Esophagus muscularis mucosa (tissue), 4 donors: ENCODE measurements at regions not wholly inside any gene's neighbourhood (a gene's known extent, or its start where the extent isn't known, plus 50 kb on each side); places are given as distances from the start of the nearest gene placed in this dataset.

ENCODE experiments used
- DNase-seq: peaks from one replicate; pipeline ENCODE4 v3.0.0-alpha.2; 2017; ENCODE audit errors: extremely low spot score
- H3K27ac ChIP-seq, 4 donors: fragments of 200-600 bp; sonication (generic); replicated peaks in 1 of 4; 1 replicate in 3 of 4; 2 replicates in 1 of 4; pipeline ENCODE4 v1.5.1; 2016 to 2019; ENCODE audit warnings: mild to moderate bottlenecking in 1 of 4
- H3K27me3 ChIP-seq, 4 donors: fragments of 200-600 bp; sonication (generic); one replicate each; pipeline versions ENCODE4 v1.5.1 to v1.6.0; 2016 to 2019
- H3K36me3 ChIP-seq, 4 donors: fragments of 200-600 bp; sonication (generic); one replicate each; pipeline ENCODE4 v1.5.1; 2016 to 2019
- H3K4me1 ChIP-seq, 4 donors: fragments of 200-600 bp; sonication (generic); one replicate each; pipeline ENCODE4 v1.5.1; 2016 to 2019
- H3K4me3 ChIP-seq, 4 donors: fragments of 200-600 bp; sonication (generic); 1 replicate in 2 of 4; 2 replicates in 2 of 4; pipeline ENCODE4 v1.5.1; 2016 to 2019; ENCODE audit warnings: mild to moderate bottlenecking in 4 of 4, moderate library complexity in 1 of 4
- H3K9me3 ChIP-seq, 4 donors: fragments of 200-600 bp; sonication (generic); 1 replicate in 3 of 4; 2 replicates in 1 of 4; pipeline ENCODE4 v1.5.1; 2016 to 2019
- EP300 ChIP-seq: sonication (generic); formaldehyde crosslinking; IDR thresholded peaks from one replicate; pipeline ENCODE4 v1.6.1; 2017; ENCODE audit warnings: antibody characterized with exemption
- POLR2A ChIP-seq: fragments of 450-650 bp; IDR thresholded peaks from one replicate; pipeline ENCODE4 v1.6.1; 2017; ENCODE audit warnings: antibody characterized with exemption, moderate library complexity, mild to moderate bottlenecking, low read depth
- POLR2AphosphoS5 ChIP-seq, 2 donors: sonication (generic); formaldehyde crosslinking; IDR thresholded peaks; one replicate each; pipeline ENCODE4 v1.6.1; 2017; ENCODE audit warnings: antibody characterized with exemption in 2 of 2
- WGBS: methylation state at CpG from one replicate; pipeline ENCODE4 v1.1.5; 2018; 5-methylcytosine and 5-hydroxymethylcytosine counted together
- intact Hi-C: fragments of 100-400 bp; cut with DNase I; formaldehyde crosslinking; loops from one replicate; pipeline ENCODE4 v1.15.1; 2023
- TF ChIP-seq, protein P1 (sequence below), 3 experiments: fragments of 200-600 bp in 2 of 3; fragments of 450-650 bp in 1 of 3; sonication (generic) in 2 of 3; IDR thresholded peaks; one replicate each; pipeline ENCODE4 v1.5.1; 2017 to 2019; ENCODE audit warnings: antibody characterized with exemption in 3 of 3, mild to moderate bottlenecking in 2 of 3, moderate library complexity in 1 of 3

DNA sequence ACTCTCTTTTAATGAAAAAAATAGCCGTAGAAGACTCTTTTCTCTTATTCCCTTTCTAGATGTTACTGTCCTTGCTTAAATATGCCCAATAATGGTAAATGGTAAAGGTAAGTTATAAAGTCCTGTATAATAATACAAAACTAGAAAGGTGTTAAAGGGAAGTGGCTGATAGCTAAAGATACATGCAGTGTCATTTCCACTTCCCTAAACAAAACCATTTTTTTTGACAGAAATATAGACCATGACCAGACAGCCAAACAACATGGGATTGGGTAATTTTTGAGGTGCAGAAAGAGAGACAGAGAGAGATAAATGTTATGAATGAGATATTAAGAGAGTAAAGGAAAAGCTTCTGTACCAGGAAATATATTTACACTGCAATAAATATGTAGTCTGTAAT is 731.7 kb upstream of the REG3G start:
- DNase-seq = no peak
- no peak overlapping the region for H3K4me3 ChIP-seq
- H3K27me3 ChIP-seq = no peaks in the 10 kb centered on the region
- H3K27ac ChIP-seq = no peak overlapping the region
- H3K36me3 ChIP-seq = no peaks in the 10 kb centered on the region
- intact Hi-C loops = no loop called here
- TF ChIP-seq EP300 (no peak), POLR2A (no peak), POLR2AphosphoS5 (IDR thresholded peaks at IDR 0.05) (no peak)
- TF ChIP-seq, protein P1, sequence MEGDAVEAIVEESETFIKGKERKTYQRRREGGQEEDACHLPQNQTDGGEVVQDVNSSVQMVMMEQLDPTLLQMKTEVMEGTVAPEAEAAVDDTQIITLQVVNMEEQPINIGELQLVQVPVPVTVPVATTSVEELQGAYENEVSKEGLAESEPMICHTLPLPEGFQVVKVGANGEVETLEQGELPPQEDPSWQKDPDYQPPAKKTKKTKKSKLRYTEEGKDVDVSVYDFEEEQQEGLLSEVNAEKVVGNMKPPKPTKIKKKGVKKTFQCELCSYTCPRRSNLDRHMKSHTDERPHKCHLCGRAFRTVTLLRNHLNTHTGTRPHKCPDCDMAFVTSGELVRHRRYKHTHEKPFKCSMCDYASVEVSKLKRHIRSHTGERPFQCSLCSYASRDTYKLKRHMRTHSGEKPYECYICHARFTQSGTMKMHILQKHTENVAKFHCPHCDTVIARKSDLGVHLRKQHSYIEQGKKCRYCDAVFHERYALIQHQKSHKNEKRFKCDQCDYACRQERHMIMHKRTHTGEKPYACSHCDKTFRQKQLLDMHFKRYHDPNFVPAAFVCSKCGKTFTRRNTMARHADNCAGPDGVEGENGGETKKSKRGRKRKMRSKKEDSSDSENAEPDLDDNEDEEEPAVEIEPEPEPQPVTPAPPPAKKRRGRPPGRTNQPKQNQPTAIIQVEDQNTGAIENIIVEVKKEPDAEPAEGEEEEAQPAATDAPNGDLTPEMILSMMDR (IDR thresholded peaks at IDR 0.05) = no peak
- H3K9me3 ChIP-seq = no peaks in the 10 kb centered on the region
- no peaks in the 10 kb centered on the region for H3K4me1 ChIP-seq
- WGBS = 85% methylated on average over 1 of the region's 1 CpG

DNA sequence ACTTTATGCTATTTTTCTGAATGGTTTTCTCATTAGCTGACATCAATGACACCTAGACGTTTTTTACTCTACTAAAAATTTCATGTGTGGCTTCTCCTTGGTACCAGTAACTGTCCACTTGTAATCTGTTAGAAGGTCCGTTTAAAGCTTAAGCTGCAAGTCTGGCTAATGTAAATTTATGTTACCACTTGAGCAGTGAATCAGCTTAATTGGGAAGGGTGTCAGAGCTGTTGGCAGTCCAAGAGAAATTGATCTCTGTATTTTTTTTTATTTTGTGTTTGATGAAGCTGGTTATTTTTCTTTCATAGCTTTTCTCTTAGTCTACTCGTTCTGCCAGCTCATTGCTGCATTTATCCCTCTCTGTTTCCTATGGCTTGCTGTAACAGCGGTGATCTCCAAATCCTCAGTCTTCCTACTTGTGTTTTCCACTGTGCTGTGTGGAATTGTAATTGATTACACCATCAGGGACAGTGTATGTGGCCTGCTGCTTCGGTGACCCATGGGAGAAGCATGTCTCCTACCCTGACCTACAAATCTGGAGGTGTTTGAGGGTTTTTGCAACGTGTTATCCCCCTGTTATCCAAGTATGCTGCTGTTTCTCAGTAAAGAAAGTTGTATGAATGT is 724.2 kb upstream of the REG3G start:
- 44% methylated on average over 6 of the region's 6 CpGs for WGBS
- DNase-seq = no peak
- H3K36me3 ChIP-seq = no peaks in the 10 kb centered on the region
- H3K27ac ChIP-seq = no peak overlapping the region
- H3K4me1 ChIP-seq = no peaks in the 10 kb centered on the region
- H3K9me3 ChIP-seq = no peaks in the 10 kb centered on the region
- no peak for TF ChIP-seq POLR2A
- TF ChIP-seq, protein P1 (IDR thresholded peaks at IDR 0.05) = no peak
- no peak for TF ChIP-seq POLR2AphosphoS5 (IDR thresholded peaks at IDR 0.05)
- TF ChIP-seq EP300 = no peak
- intact Hi-C loops = no loop called here
- H3K27me3 ChIP-seq = no peaks in the 10 kb centered on the region
- H3K4me3 ChIP-seq = no peak overlapping the region

DNA sequence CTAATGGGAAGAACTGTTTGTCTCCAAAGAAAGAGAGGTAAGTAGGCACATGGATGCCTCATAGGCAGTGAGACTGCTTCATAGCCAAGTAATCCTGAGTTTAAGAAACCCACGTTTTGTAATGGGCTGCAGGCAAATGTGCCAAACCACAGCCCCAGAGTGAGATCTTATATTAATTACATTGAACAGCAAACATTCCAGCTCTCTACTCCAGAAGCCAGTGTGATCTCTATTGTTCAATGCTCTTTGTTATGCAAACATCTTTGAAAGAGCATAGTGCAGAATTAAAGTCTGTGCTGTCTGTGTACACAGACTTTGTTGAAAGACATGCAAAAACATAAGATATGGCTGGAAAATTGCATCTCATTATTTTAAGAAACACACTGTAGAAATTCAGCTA is 720.8 kb upstream of the REG3G start:
- Histone ChIP-seq H3K4me1 (no peaks in the 10 kb centered on the region), H3K27ac (no peak overlapping the region), H3K9me3 (no peaks in the 10 kb centered on the region), H3K4me3 (no peak overlapping the region), H3K27me3 (no peaks in the 10 kb centered on the region), H3K36me3 (no peaks in the 10 kb centered on the region)
- WGBS = 33% methylated on average over 1 of the region's 1 CpG
- intact Hi-C loops = no loop called here
- no peak for DNase-seq
- no peak for TF ChIP-seq POLR2A
- TF ChIP-seq POLR2AphosphoS5 (IDR thresholded peaks at IDR 0.05) = no peak
- TF ChIP-seq EP300 = no peak
- TF ChIP-seq, protein P1 (IDR thresholded peaks at IDR 0.05) = no peak

DNA sequence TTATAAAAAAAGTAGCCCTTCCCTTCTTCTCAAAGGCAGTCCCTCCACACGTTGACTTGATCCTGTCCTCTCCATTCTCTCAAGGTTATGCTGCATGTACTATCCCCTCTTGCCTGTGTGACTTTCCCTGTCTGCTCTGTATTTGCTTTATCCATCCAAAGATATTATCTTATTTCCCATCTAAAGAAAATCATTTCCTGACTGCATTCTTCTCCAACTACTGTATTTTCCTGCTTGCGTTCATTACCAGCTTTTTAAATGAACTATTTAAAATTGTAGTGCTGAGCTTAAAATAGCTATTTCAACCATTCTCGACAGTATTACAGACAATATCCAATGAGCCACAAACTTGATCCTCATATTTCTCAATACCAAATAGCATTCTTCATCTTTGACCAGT is 716.0 kb upstream of the REG3G start:
- 63% methylated on average over 3 of the region's 3 CpGs for WGBS
- Histone ChIP-seq H3K9me3 (no peaks in the 10 kb centered on the region), H3K4me3 (no peak overlapping the region), H3K36me3 (no peaks in the 10 kb centered on the region), H3K4me1 (no peaks in the 10 kb centered on the region), H3K27me3 (no peaks in the 10 kb centered on the region), H3K27ac (no peak overlapping the region)
- no peak for TF ChIP-seq EP300
- no peak for TF ChIP-seq POLR2A
- TF ChIP-seq, protein P1 (IDR thresholded peaks at IDR 0.05) = no peak
- no peak for TF ChIP-seq POLR2AphosphoS5 (IDR thresholded peaks at IDR 0.05)
- no peak for DNase-seq
- intact Hi-C loops = no loop called here

DNA sequence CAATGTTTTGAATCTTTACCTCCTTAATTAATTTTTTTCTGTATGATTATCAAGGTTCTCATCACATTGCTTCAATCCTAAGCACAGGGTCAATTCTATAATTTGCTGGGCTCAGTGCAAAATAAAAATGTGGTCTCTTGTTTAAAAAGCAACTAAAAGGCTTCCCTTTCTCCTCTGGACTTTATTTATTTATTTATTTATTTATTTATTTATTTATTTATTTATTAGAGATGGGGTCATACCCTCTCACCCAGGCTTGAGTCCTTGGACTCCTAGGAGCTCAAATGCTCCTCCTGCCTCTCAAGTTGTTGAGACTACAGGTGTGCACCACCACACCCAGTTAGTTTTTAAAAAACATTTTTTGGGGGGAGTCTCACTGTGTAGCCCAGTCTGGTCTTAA is 710.1 kb upstream of the REG3G start:
- intact Hi-C loops = no loop called here
- no peaks in the 10 kb centered on the region for H3K36me3 ChIP-seq
- DNase-seq = no peak
- no peaks in the 10 kb centered on the region for H3K4me1 ChIP-seq
- TF ChIP-seq POLR2AphosphoS5 (IDR thresholded peaks at IDR 0.05) = no peak
- TF ChIP-seq EP300 = no peak
- no peak for TF ChIP-seq POLR2A
- TF ChIP-seq, protein P1 (IDR thresholded peaks at IDR 0.05) = no peak
- H3K27ac ChIP-seq = no peak overlapping the region
- no peaks in the 10 kb centered on the region for H3K9me3 ChIP-seq
- no peak overlapping the region for H3K4me3 ChIP-seq
- H3K27me3 ChIP-seq = no peaks in the 10 kb centered on the region
